ENCODE measurements at regions not wholly inside any gene's neighbourhood (a gene's known extent, or its start where the extent isn't known, plus 50 kb on each side); places are given as distances from the start of the nearest gene placed in this dataset.
A peak's percentile ranks its signal among the peaks of the same experiment; 100 is the strongest.

DNA sequence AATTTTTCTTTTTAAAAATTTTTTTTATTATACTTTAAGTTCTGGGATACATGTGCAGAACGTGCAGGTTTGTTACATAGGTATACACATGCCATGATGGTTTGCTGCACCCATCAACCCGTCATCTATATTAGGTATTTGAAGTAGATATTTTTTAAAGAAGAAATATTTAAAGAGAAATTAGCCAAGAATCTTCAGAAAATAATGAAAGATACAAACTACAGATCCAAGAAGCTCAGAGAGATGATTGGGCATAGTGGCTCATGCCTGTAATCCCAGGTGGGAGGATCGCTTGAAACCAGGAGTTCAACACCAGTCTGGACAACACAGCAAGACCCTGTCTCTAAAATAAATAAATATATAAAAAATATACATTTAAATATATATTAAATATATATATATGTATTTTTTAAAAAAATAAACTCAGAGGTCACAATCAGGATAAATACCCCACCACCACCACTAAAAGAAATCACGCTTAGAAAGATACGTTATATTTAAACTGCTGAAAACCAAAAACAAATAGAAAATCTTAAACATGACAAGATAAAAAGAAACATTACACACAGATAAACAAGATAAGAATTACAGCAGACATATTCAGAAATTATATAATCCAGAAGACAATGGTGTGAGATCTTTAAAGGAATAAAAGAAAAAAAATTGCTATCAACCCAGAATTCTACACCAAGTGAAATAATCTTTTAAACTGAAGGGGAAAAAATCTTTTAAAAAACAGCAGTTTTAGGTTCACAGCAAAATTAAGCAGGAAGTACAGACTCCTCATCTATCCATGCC lies 57.5 kb downstream of the CSF2 start:
- Histone ChIP-seq H4K20me1 (ENCODE audit: insufficient read depth, low read length) (no peaks in the 10 kb centered on the region), H3K27ac (ENCODE audit: low read length) (no peak overlapping the region), H3K27me3 (ENCODE audit: insufficient read depth, low read length, poor library complexity) (no peaks in the 10 kb centered on the region), H3K79me2 (ENCODE audit: insufficient read depth, low read length) (no peaks in the 10 kb centered on the region), H3K4me3 (ENCODE audit: low read depth in 1 of 2, low read length in 2 of 2) (no peak overlapping the region), H3K9ac (ENCODE audit: low read depth, low read length) (no peak overlapping the region), H3K4me1 (ENCODE audit: insufficient read depth, low read length) (no peaks in the 10 kb centered on the region), H3K4me2 (ENCODE audit: insufficient read depth, low read length) (no peak overlapping the region), H2AFZ (ENCODE audit: low read depth, low read length) (no peak overlapping the region), H3K9me3 (ENCODE audit: insufficient read depth, low read length, severe bottlenecking) (no peaks in the 10 kb centered on the region), H3K36me3 (ENCODE audit: insufficient read depth, low read length) (no peaks in the 10 kb centered on the region)
- TF ChIP-seq, protein P1, sequence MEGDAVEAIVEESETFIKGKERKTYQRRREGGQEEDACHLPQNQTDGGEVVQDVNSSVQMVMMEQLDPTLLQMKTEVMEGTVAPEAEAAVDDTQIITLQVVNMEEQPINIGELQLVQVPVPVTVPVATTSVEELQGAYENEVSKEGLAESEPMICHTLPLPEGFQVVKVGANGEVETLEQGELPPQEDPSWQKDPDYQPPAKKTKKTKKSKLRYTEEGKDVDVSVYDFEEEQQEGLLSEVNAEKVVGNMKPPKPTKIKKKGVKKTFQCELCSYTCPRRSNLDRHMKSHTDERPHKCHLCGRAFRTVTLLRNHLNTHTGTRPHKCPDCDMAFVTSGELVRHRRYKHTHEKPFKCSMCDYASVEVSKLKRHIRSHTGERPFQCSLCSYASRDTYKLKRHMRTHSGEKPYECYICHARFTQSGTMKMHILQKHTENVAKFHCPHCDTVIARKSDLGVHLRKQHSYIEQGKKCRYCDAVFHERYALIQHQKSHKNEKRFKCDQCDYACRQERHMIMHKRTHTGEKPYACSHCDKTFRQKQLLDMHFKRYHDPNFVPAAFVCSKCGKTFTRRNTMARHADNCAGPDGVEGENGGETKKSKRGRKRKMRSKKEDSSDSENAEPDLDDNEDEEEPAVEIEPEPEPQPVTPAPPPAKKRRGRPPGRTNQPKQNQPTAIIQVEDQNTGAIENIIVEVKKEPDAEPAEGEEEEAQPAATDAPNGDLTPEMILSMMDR (IDR thresholded peaks at IDR 0.05; ENCODE audit: borderline replicate concordance, extremely low read depth, low read length, poor library complexity, severe bottlenecking) = no peak
- no peak for TF ChIP-seq EZH2 (IDR thresholded peaks at IDR 0.05; ENCODE audit: borderline replicate concordance, low read depth, low read length, severe bottlenecking)
- ATAC-seq (ENCODE audit: insufficient read depth, low read depth) (no peak), DNase-seq (no peak)

DNA sequence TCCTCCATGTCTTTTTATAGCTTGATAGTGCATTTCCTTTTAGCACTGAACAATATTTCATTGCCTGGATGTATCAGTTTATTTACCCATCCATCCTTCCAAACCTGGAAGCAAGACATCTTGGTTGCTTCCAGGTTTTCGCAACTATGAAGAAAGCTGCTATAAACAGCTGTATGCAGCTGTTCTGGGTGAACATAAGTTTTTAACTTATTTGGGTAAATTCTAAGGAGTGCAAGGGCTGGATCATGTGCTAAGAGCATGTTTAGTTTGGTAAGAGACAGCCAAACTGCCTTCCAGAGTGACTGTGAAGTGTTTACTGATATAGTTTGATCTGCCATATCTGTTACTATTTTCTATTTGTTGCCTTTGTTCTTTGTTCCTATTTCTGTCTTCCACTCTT lies 58.5 kb downstream of the CSF2 start:
- ATAC-seq (ENCODE audit: insufficient read depth, low read depth) (no peak), DNase-seq (no peak)
- H3K9ac ChIP-seq (ENCODE audit: low read depth, low read length) = no peak overlapping the region
- H3K4me1 ChIP-seq (ENCODE audit: insufficient read depth, low read length) = no peaks in the 10 kb centered on the region
- no peaks in the 10 kb centered on the region for H3K79me2 ChIP-seq (ENCODE audit: insufficient read depth, low read length)
- H3K9me3 ChIP-seq (ENCODE audit: insufficient read depth, low read length, severe bottlenecking) = no peaks in the 10 kb centered on the region
- no peak for TF ChIP-seq EZH2 (IDR thresholded peaks at IDR 0.05; ENCODE audit: borderline replicate concordance, low read depth, low read length, severe bottlenecking)
- TF ChIP-seq, protein P1 (IDR thresholded peaks at IDR 0.05; ENCODE audit: borderline replicate concordance, extremely low read depth, low read length, poor library complexity, severe bottlenecking) = no peak
- H2AFZ ChIP-seq (ENCODE audit: low read depth, low read length) = no peak overlapping the region
- H4K20me1 ChIP-seq (ENCODE audit: insufficient read depth, low read length) = no peaks in the 10 kb centered on the region
- H3K27me3 ChIP-seq (ENCODE audit: insufficient read depth, low read length, poor library complexity) = no peaks in the 10 kb centered on the region
- H3K27ac ChIP-seq (ENCODE audit: low read length) = no peak overlapping the region
- H3K36me3 ChIP-seq (ENCODE audit: insufficient read depth, low read length) = no peaks in the 10 kb centered on the region
- no peak overlapping the region for H3K4me2 ChIP-seq (ENCODE audit: insufficient read depth, low read length)
- no peak overlapping the region for H3K4me3 ChIP-seq (ENCODE audit: low read depth in 1 of 2, low read length in 2 of 2)

DNA sequence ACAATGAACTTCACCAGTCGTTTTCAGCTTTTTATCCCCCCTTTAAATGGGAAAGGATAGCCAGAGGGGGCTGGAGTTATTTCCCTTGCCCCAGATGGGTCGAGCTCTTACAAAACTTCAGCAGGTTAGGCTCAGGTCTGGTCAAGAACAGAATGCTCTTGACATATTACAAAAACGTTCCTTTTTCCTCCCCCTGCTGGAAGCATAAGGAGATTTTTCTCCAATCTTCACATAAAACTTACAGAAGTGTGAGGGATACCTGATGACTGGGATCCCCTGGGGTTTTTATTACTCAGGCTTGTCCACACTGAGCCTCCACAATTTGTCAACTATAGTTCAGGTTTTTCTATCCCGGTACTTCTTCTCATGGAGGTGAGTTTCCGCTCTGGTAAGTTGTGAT lies 60.8 kb downstream of the CSF2 start:
- no peak overlapping the region for H2AFZ ChIP-seq (ENCODE audit: low read depth, low read length)
- H3K4me3 ChIP-seq (ENCODE audit: low read depth in 1 of 2, low read length in 2 of 2) = no peak overlapping the region
- no peak for TF ChIP-seq EZH2 (IDR thresholded peaks at IDR 0.05; ENCODE audit: borderline replicate concordance, low read depth, low read length, severe bottlenecking)
- TF ChIP-seq, protein P1 (IDR thresholded peaks at IDR 0.05; ENCODE audit: borderline replicate concordance, extremely low read depth, low read length, poor library complexity, severe bottlenecking) = peak; percentile 9
- H3K36me3 ChIP-seq (ENCODE audit: insufficient read depth, low read length) = no peaks in the 10 kb centered on the region
- H3K27me3 ChIP-seq (ENCODE audit: insufficient read depth, low read length, poor library complexity) = no peaks in the 10 kb centered on the region
- H3K9ac ChIP-seq (ENCODE audit: low read depth, low read length) = no peak overlapping the region
- no peaks in the 10 kb centered on the region for H4K20me1 ChIP-seq (ENCODE audit: insufficient read depth, low read length)
- ATAC-seq (ENCODE audit: insufficient read depth, low read depth) (no peak), DNase-seq (no peak)
- H3K4me2 ChIP-seq (ENCODE audit: insufficient read depth, low read length) = no peak overlapping the region
- no peaks in the 10 kb centered on the region for H3K9me3 ChIP-seq (ENCODE audit: insufficient read depth, low read length, severe bottlenecking)
- H3K27ac ChIP-seq (ENCODE audit: low read length) = no peak overlapping the region
- H3K4me1 ChIP-seq (ENCODE audit: insufficient read depth, low read length) = no peaks in the 10 kb centered on the region
- no peaks in the 10 kb centered on the region for H3K79me2 ChIP-seq (ENCODE audit: insufficient read depth, low read length)

All from DND-41 (cell line).